A549 (cell line): ENCODE measurements at regions not wholly inside any gene's neighbourhood (a gene's known extent, or its start where the extent isn't known, plus 50 kb on each side); places are given as distances from the start of the nearest gene placed in this dataset.
A peak's percentile ranks its signal among the peaks of the same experiment; 100 is the strongest.

Experiments
- ATAC-seq, 2 experiments: fragments of 200-7000 bp in 1 of 2; fragments of >200 bp in 1 of 2; cut with Nextera tagmentation in 1 of 2; cut with Tn5 transposase in 1 of 2; 3 replicates each; pipeline versions ENCODE4 v1.8.0 to v1.9.1; 2018 to 2020; ENCODE audit warnings: mild to moderate bottlenecking in 1 of 2, moderate library complexity in 1 of 2
- CTCF ChIA-PET: fragments of 300-600 bp; sonication (Branson Sonifier 250); formaldehyde crosslinking; extraction: SDS; loops from one replicate; lab custom pipeline; 2021; ENCODE audit warnings: antibody characterized with exemption, inconsistent platforms; lab: Yijun Ruan, JAX
- POLR2A ChIA-PET: fragments of 350-600 bp; formaldehyde crosslinking; extraction: SDS; loops from one replicate; lab custom pipeline; 2021; ENCODE audit warnings: antibody characterized with exemption, inconsistent platforms; lab: Yijun Ruan, JAX
- DNase-seq, 2 experiments: peaks; one replicate each; pipeline versions ENCODE4 v3.0.0 to v3.0.0-alpha.2; 2011 to 2016; ENCODE audit warnings: low read depth in 1 of 2, low spot score in 1 of 2
- FAIRE-seq: peaks from 2 replicates; lab custom pipeline; 2011; peaks lifted over from hg19 to GRCh38; lab: Jason Lieb, UNC
- H3K27ac ChIP-seq, 2 experiments: fragments of >200 bp; sonication (Bioruptor Twin); formaldehyde crosslinking; 3 replicates each; pipeline ENCODE4 v1.5.1; 2016 to 2017
- H3K4me1 ChIP-seq: fragments of >200 bp; sonication (Bioruptor Twin); formaldehyde crosslinking; 3 replicates; pipeline ENCODE4 v1.6.1; 2016
- H3K4me2 ChIP-seq: fragments of >200 bp; sonication (Bioruptor Twin); formaldehyde crosslinking; 3 replicates; pipeline ENCODE4 v1.6.1; 2016
- H3K4me3 ChIP-seq: fragments of >200 bp; sonication (Bioruptor Twin); formaldehyde crosslinking; 3 replicates; pipeline ENCODE4 v1.5.1; 2016
- H3K9me3 ChIP-seq: fragments of >200 bp; sonication (Bioruptor Twin); formaldehyde crosslinking; 3 replicates; pipeline ENCODE4 v1.6.1; 2016
- CBX8 ChIP-seq: fragments of 200-600 bp; sonication (generic); IDR thresholded peaks from 2 replicates; pipeline ENCODE4 v1.6.1; 2016
- EHMT2 ChIP-seq: fragments of 200-600 bp; sonication (generic); IDR thresholded peaks from 2 replicates; pipeline ENCODE4 v1.6.1; 2016; ENCODE audit warnings: antibody characterized with exemption, low read depth, mild to moderate bottlenecking, moderate library complexity
- ELK1 ChIP-seq: fragments of 150-350 bp; IDR thresholded peaks from 2 replicates; pipeline ENCODE4 v1.6.1; 2014; ENCODE audit warnings: low read depth, mild to moderate bottlenecking, low read length
- EP300 ChIP-seq, 2 experiments: fragments of >200 bp; sonication (Bioruptor Twin); formaldehyde crosslinking; IDR thresholded peaks; 2 replicates in 1 of 2; 3 replicates in 1 of 2; pipeline ENCODE4 v1.6.1; 2016 to 2017
- FOSB ChIP-seq: fragments of 250-450 bp; sonication (Bioruptor Pico); IDR thresholded peaks from 2 replicates; pipeline ENCODE4 v1.5.0; 2020; ENCODE audit warnings: mild to moderate bottlenecking, moderate library complexity
- HDAC2 ChIP-seq: fragments of 200-600 bp; sonication (generic); IDR thresholded peaks from 2 replicates; pipeline ENCODE4 v1.6.1; 2016
- HOXA7 ChIP-seq: fragments of 250-450 bp; sonication (Bioruptor Pico); IDR thresholded peaks from 2 replicates; pipeline ENCODE4 v1.5.0; 2020; ENCODE audit warnings: mild to moderate bottlenecking, moderate library complexity
- JUN ChIP-seq, 2 experiments: fragments of >200 bp; sonication (Bioruptor Twin); formaldehyde crosslinking; IDR thresholded peaks; 2 replicates in 1 of 2; 3 replicates in 1 of 2; pipeline ENCODE4 v1.6.1; 2016 to 2017
- JUNB ChIP-seq: fragments of >200 bp; sonication (Bioruptor Twin); formaldehyde crosslinking; IDR thresholded peaks from 2 replicates; pipeline ENCODE4 v1.6.1; 2016
- KDM5A ChIP-seq: fragments of 200-600 bp; sonication (generic); IDR thresholded peaks from 2 replicates; pipeline ENCODE4 v1.6.1; 2016; ENCODE audit warnings: antibody characterized with exemption, mild to moderate bottlenecking
- MAFK ChIP-seq: fragments of 450-650 bp; IDR thresholded peaks from 2 replicates; pipeline ENCODE4 v1.6.1; 2014; ENCODE audit not compliant: partially characterized antibody
- MAX ChIP-seq: IDR thresholded peaks from 2 replicates; pipeline ENCODE4 v1.6.1; 2012
- PBX3 ChIP-seq: IDR thresholded peaks from 2 replicates; pipeline ENCODE4 v1.6.1; 2012
- RCOR1 ChIP-seq: fragments of 150-350 bp; IDR thresholded peaks from 2 replicates; pipeline ENCODE4 v1.6.1; 2014; ENCODE audit warnings: antibody characterized with exemption, low read length, low read depth
- TFCP2L1 ChIP-seq: fragments of 250-450 bp; sonication (Bioruptor Pico); IDR thresholded peaks from 2 replicates; pipeline ENCODE4 v1.5.0; 2021; ENCODE audit warnings: mild to moderate bottlenecking
- ZC3H11A ChIP-seq: fragments of 450-650 bp; IDR thresholded peaks from 2 replicates; pipeline ENCODE4 v1.6.1; 2014; ENCODE audit warnings: antibody characterized with exemption, mild to moderate bottlenecking
- ZFP36 ChIP-seq: fragments of 450-650 bp; IDR thresholded peaks from 2 replicates; pipeline ENCODE4 v1.6.1; 2014; ENCODE audit warnings: borderline replicate concordance; ENCODE audit not compliant: partially characterized antibody
- ZNF302 ChIP-seq: fragments of 250-450 bp; sonication (Bioruptor Pico); IDR thresholded peaks from 2 replicates; pipeline ENCODE4 v1.9.0; 2021; ENCODE audit warnings: inconsistent platforms, mild to moderate bottlenecking, moderate library complexity
- ZSCAN20 ChIP-seq: fragments of 250-450 bp; sonication (Bioruptor Pico); IDR thresholded peaks from 2 replicates; pipeline ENCODE4 v1.8.0; 2022; ENCODE audit warnings: mild to moderate bottlenecking, moderate library complexity
- WGBS: methylation state at CpG from one replicate; pipeline ENCODE4 v1.1.6; 2017; ENCODE audit errors: missing lambda C conversion rate; 5-methylcytosine and 5-hydroxymethylcytosine counted together

GRCh38 chr2:57892920-57893319 lies 153.7 kb upstream of the VRK2 start:
- Histone ChIP-seq H3K27ac (no peak overlapping the region), H3K4me3 (no peak overlapping the region)
- POLR2A ChIA-PET: no interaction called here
- TF ChIP-seq PBX3: no peak
- no peak for TF ChIP-seq FOSB
- no peak for TF ChIP-seq ZNF302 (CRISPR knock-in tag)
- TF ChIP-seq EHMT2: no peak
- no peak for TF ChIP-seq JUN (IDR thresholded peaks at IDR 0.05)
- no peak for TF ChIP-seq KDM5A
- TF ChIP-seq, all 56 proteins: peak for 0
- Histone ChIP-seq H3K9me3 (no peaks in the 10 kb centered on the region), H3K4me1 (peaks cover 31% of the 10 kb centered on the region), H3K4me2 (no peak overlapping the region)
- no peak for FAIRE-seq
- whole genome bisulfite sequencing: 96% methylated on average over 3 of the region's 3 CpGs
- CTCF ChIA-PET: interaction anchor here (1.2 to 1.6 kb wide), 2 partner anchors 10 to 13 kb away, joined by 3 read pairs; no protein-coding TSS in a partner anchor
- ATAC-seq: no peak
- DNase-seq: no peak

GRCh38 chr2:57893347-57893746 lies 153.3 kb upstream of the VRK2 start:
- Histone ChIP-seq H3K9me3 (no peaks in the 10 kb centered on the region), H3K4me2 (peak overlapping the region; percentile 38), H3K4me1 (peaks cover 31% of the 10 kb centered on the region), H3K4me3 (no peak overlapping the region), H3K27ac (no peak overlapping the region)
- ChIA-PET CTCF (interaction anchor here (1.0 to 1.5 kb wide), 3 partner anchors 12 to 226 kb away, joined by 3 to 6 read pairs (median 3); no protein-coding TSS in a partner anchor), POLR2A (no interaction called here)
- FAIRE-seq: peak; percentile 80
- 70% methylated on average over 6 of the region's 6 CpGs for WGBS
- no peak for DNase-seq
- no peak for ATAC-seq
- no peak for TF ChIP-seq HOXA7 (CRISPR knock-in tag)
- no peak for TF ChIP-seq ZFP36
- TF ChIP-seq HDAC2: no peak
- TF ChIP-seq EP300 (IDR thresholded peaks at IDR 0.05): no peak
- no peak for TF ChIP-seq CBX8
- TF ChIP-seq ELK1: no peak

GRCh38 chr2:57893786-57894185 lies 152.8 kb upstream of the VRK2 start:
- Histone ChIP-seq H3K4me2 (peak overlapping the region; percentile 38), H3K27ac (no peak overlapping the region), H3K9me3 (no peaks in the 10 kb centered on the region), H3K4me1 (peaks cover 31% of the 10 kb centered on the region), H3K4me3 (no peak overlapping the region)
- no peak for FAIRE-seq
- 76% methylated on average over 1 of the region's 1 CpG for WGBS
- peak in 1 of 2 experiments; percentile 46; a peak in 3 of 6 replicates for ATAC-seq
- CTCF ChIA-PET: interaction anchor here (1.0 to 1.5 kb wide), 2 partner anchors 12 to 226 kb away, joined by 3 to 6 read pairs; no protein-coding TSS in a partner anchor
- POLR2A ChIA-PET: no interaction called here
- no peak for DNase-seq
- TF ChIP-seq ZSCAN20 (no peak), ZC3H11A (no peak)

GRCh38 chr2:57894381-57894780 lies 152.2 kb upstream of the VRK2 start:
- FAIRE-seq (peak; percentile 86), ATAC-seq (no peak)
- 95% methylated on average over 2 of the region's 2 CpGs for WGBS
- no peak overlapping the region for H3K4me3 ChIP-seq
- no peak overlapping the region for H3K27ac ChIP-seq
- CTCF ChIA-PET: interaction anchor here (1.5 kb wide), 1 partner anchor 11 kb away, joined by 6 read pairs; no protein-coding TSS in a partner anchor
- H3K9me3 ChIP-seq: no peaks in the 10 kb centered on the region
- peaks cover 31% of the 10 kb centered on the region for H3K4me1 ChIP-seq
- POLR2A ChIA-PET: no interaction called here
- peak overlapping the region; percentile 38; the same call in 1 of the 3 replicates for H3K4me2 ChIP-seq
- TF ChIP-seq CBX8 (no peak), JUNB (no peak), HOXA7 (CRISPR knock-in tag) (no peak), RCOR1 (no peak), TFCP2L1 (CRISPR knock-in tag) (no peak), MAX (no peak), MAFK (no peak)
- TF ChIP-seq, all 56 proteins: peak for 0
- DNase-seq: no peak
